ENCODE measurements at regions not wholly inside any gene's neighbourhood (a gene's known extent, or its start where the extent isn't known, plus 50 kb on each side); places are given as distances from the start of the nearest gene placed in this dataset.

- FAIRE-seq (no peak), DNase-seq (ENCODE audit: low read depth) (no peak)
- H3K4me2 ChIP-seq (ENCODE audit: low read length) = no peak overlapping the region
These were observed 1355.1 kb upstream of the ZEB2 start for GRCh38 chr2:145875016-145875415.

GRCh38 chr2:145874466-145874865 is 1354.5 kb upstream of the ZEB2 start:
- H3K27ac ChIP-seq (ENCODE audit: low read depth, low read length) = no peak overlapping the region
- H3K79me2 ChIP-seq (ENCODE audit: insufficient read depth, low read length) = no peaks in the 10 kb centered on the region
- Mint-ChIP-seq H3K4me3 (ENCODE audit: unreplicated experiment) (no peak overlapping the region), H3K27ac (ENCODE audit: unreplicated experiment) (no peak overlapping the region), H3K36me3 (ENCODE audit: low read depth, unreplicated experiment) (no peaks in the 10 kb centered on the region), H3K4me1 (ENCODE audit: low read depth, unreplicated experiment) (no peaks in the 10 kb centered on the region), H3K27me3 (ENCODE audit: low read depth, unreplicated experiment) (no peaks in the 10 kb centered on the region), H3K9me3 (ENCODE audit: unreplicated experiment) (no peaks in the 10 kb centered on the region)
- H3K9me3 ChIP-seq (ENCODE audit: insufficient read depth, low read depth, low read length) = no peaks in the 10 kb centered on the region
- H3K9ac ChIP-seq (ENCODE audit: low read length) = no peak overlapping the region
- FAIRE-seq (no peak), DNase-seq (ENCODE audit: low read depth) (peak; percentile 47)
- no peaks in the 10 kb centered on the region for H4K20me1 ChIP-seq (ENCODE audit: insufficient read depth, low read length)
- no peak overlapping the region for H2AFZ ChIP-seq (ENCODE audit: low read depth, low read length)
- no peak overlapping the region for H3K4me3 ChIP-seq (ENCODE audit: insufficient read depth, low read depth, low read length)
- no peak overlapping the region for H3K4me2 ChIP-seq (ENCODE audit: low read length)
- TF ChIP-seq CTCF (IDR thresholded peaks at IDR 0.05; ENCODE audit: insufficient read depth, low read depth, low read length) = no peak
- TF ChIP-seq EZH2 (IDR thresholded peaks at IDR 0.05; ENCODE audit: insufficient read depth, low read length) = no peak
- no peaks in the 10 kb centered on the region for H3K27me3 ChIP-seq (ENCODE audit: insufficient read depth, low read length)
- H3K4me1 ChIP-seq (ENCODE audit: insufficient read depth, low read length) = peaks cover 5% of the 10 kb centered on the region
- H3K36me3 ChIP-seq (ENCODE audit: insufficient read depth, low read length) = no peaks in the 10 kb centered on the region

More at GRCh38 chr2:145875016-145875415, 1355.1 kb upstream of the ZEB2 start:
- Histone ChIP-seq H3K79me2 (ENCODE audit: insufficient read depth, low read length) (no peaks in the 10 kb centered on the region), H3K27me3 (ENCODE audit: insufficient read depth, low read length) (no peaks in the 10 kb centered on the region), H3K36me3 (ENCODE audit: insufficient read depth, low read length) (no peaks in the 10 kb centered on the region), H3K4me3 (ENCODE audit: insufficient read depth, low read depth, low read length) (no peak overlapping the region), H4K20me1 (ENCODE audit: insufficient read depth, low read length) (no peaks in the 10 kb centered on the region), H2AFZ (ENCODE audit: low read depth, low read length) (no peak overlapping the region), H3K9me3 (ENCODE audit: insufficient read depth, low read depth, low read length) (no peaks in the 10 kb centered on the region), H3K27ac (ENCODE audit: low read depth, low read length) (no peak overlapping the region), H3K9ac (ENCODE audit: low read length) (no peak overlapping the region), H3K4me1 (ENCODE audit: insufficient read depth, low read length) (peaks cover 5% of the 10 kb centered on the region)
- no peaks in the 10 kb centered on the region for H3K27me3 Mint-ChIP-seq (ENCODE audit: low read depth, unreplicated experiment)
- H3K27ac Mint-ChIP-seq (ENCODE audit: unreplicated experiment) = no peak overlapping the region
- H3K9me3 Mint-ChIP-seq (ENCODE audit: unreplicated experiment) = no peaks in the 10 kb centered on the region
- H3K4me3 Mint-ChIP-seq (ENCODE audit: unreplicated experiment) = no peak overlapping the region
- no peaks in the 10 kb centered on the region for H3K36me3 Mint-ChIP-seq (ENCODE audit: low read depth, unreplicated experiment)
- TF ChIP-seq EZH2 (IDR thresholded peaks at IDR 0.05; ENCODE audit: insufficient read depth, low read length) (no peak), CTCF (IDR thresholded peaks at IDR 0.05; ENCODE audit: insufficient read depth, low read depth, low read length) (no peak)
- no peaks in the 10 kb centered on the region for H3K4me1 Mint-ChIP-seq (ENCODE audit: low read depth, unreplicated experiment)

GRCh38 chr2:145864501-145864900 is 1344.6 kb upstream of the ZEB2 start:
- Histone ChIP-seq H3K27ac (ENCODE audit: low read depth, low read length) (no peak overlapping the region), H2AFZ (ENCODE audit: low read depth, low read length) (no peak overlapping the region), H3K79me2 (ENCODE audit: insufficient read depth, low read length) (no peaks in the 10 kb centered on the region), H3K4me3 (ENCODE audit: insufficient read depth, low read depth, low read length) (no peak overlapping the region), H4K20me1 (ENCODE audit: insufficient read depth, low read length) (no peaks in the 10 kb centered on the region), H3K9me3 (ENCODE audit: insufficient read depth, low read depth, low read length) (no peaks in the 10 kb centered on the region), H3K4me2 (ENCODE audit: low read length) (no peak overlapping the region), H3K27me3 (ENCODE audit: insufficient read depth, low read length) (no peaks in the 10 kb centered on the region), H3K9ac (ENCODE audit: low read length) (no peak overlapping the region), H3K4me1 (ENCODE audit: insufficient read depth, low read length) (no peaks in the 10 kb centered on the region), H3K36me3 (ENCODE audit: insufficient read depth, low read length) (no peaks in the 10 kb centered on the region)
- H3K27me3 Mint-ChIP-seq (ENCODE audit: low read depth, unreplicated experiment) = peaks cover 4% of the 10 kb centered on the region
- no peaks in the 10 kb centered on the region for H3K9me3 Mint-ChIP-seq (ENCODE audit: unreplicated experiment)
- DNase-seq (ENCODE audit: low read depth) (no peak), FAIRE-seq (no peak)
- H3K4me3 Mint-ChIP-seq (ENCODE audit: unreplicated experiment) = no peak overlapping the region
- no peak overlapping the region for H3K27ac Mint-ChIP-seq (ENCODE audit: unreplicated experiment)
- no peaks in the 10 kb centered on the region for H3K36me3 Mint-ChIP-seq (ENCODE audit: low read depth, unreplicated experiment)
- TF ChIP-seq CTCF (IDR thresholded peaks at IDR 0.05; ENCODE audit: insufficient read depth, low read depth, low read length) (no peak), EZH2 (IDR thresholded peaks at IDR 0.05; ENCODE audit: insufficient read depth, low read length) (no peak)
- no peaks in the 10 kb centered on the region for H3K4me1 Mint-ChIP-seq (ENCODE audit: low read depth, unreplicated experiment)

All from astrocyte (in vitro differentiated cells and primary cell).